Amygdala (tissue), 56 donors: ENCODE measurements at regions not wholly inside any gene's neighbourhood (a gene's known extent, or its start where the extent isn't known, plus 50 kb on each side); places are given as distances from the start of the nearest gene placed in this dataset.
A peak's percentile ranks its signal among the peaks of the same experiment; 100 is the strongest.
"Not testable (repeated sequence)": the region's sequence is repeated elsewhere in the genome, so short reads cannot be mapped to it uniquely, and the experiment has no call there.

Experiments used
- DNase-seq, 56 donors: peaks; one replicate each; lab custom pipeline; 2025; lab: John Stamatoyannopoulos, UW

DNA sequence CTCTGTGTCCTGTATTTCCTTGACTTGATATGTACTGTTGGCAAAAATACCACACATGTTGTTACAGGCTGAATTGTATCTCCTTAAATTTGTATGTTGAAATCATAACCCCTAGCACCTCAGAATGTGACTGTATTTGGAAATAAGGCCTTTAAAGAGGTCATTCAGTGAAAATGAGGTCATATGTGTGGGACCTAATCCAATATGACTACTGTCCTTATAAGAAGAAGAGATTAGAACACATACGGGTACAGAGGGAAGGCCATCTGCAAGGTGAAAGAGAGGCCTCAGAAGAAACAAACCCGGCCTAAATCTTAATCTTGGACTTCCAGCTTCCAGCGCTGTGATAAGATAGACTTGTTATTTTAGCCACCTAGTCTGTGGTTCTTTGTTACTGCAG, 202.5 kb downstream of the NUFIP1 start:
- no peak for DNase-seq

DNA sequence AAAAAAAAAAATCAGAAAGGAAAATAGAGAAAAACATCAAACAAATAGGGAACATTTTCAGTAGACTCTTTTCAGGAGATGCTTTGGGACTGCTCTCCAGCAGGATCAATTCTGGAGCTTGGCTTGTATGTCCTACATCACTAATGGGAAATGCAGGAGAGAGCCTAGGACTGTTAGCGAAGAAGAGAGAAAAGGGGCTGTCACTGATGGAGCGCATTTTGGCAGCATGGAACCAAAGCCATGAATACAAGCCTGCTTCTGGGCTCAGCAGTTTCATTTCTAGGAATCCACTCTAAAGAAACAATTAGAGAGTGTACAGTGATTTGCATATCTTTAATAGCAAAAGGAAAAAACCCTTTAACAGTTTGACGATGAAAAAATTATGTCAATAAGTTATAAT, 203.9 kb downstream of the NUFIP1 start:
- DNase-seq = peak in 11 of 56 donors; percentile 2 to 30 (median 10)

DNA sequence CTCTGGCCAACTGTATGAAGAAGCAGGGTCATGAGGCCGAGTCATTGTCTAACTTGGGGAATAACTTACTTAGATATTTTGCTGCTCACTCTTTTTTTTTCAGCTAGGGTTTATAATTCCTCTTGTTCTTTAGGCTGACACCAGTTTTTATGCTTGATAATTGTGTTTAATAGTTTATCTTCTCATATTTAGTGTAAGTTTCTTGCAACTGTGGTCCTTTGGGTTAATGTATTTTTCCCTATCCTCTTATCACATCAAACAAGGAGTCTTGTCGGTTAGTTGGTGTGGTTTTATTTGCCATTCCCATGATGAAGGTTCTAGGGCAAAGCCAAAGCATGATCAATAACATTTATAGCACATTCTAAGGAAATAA, 204.6 kb downstream of the NUFIP1 start:
- DNase-seq = no peak

DNA sequence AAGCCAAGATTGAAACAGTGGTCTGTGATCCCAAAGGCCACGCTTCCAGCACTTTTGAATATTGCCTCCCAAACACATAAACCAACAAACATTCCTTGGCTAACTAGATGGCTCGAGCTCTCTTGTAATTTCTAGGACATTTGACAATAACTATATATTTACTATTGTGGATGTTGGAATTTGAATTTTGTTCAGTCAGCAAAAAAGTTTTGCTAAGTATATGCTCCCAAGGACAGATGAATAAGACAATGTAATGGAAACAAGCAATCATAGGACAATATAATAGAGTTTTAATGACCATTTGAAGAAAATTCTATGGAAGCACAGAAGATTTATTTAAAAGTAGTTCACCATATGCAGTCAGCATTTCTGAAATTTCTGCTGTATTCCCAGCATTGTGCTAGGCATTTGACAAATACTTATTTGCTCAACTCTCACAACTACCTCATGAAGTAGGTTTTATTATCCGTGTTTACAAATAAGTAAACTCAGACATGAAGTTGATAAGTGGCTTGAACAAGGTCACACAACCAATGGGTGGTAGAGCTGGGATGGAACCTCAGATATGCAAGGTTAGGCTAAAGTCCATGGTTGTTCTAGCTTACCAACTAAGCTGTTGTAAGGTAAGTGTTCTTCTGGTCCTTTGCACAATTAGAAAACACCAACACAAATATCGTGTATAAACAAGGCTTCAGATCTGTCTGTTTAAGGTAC, 205.1 kb downstream of the NUFIP1 start:
- DNase-seq = no peak

DNA sequence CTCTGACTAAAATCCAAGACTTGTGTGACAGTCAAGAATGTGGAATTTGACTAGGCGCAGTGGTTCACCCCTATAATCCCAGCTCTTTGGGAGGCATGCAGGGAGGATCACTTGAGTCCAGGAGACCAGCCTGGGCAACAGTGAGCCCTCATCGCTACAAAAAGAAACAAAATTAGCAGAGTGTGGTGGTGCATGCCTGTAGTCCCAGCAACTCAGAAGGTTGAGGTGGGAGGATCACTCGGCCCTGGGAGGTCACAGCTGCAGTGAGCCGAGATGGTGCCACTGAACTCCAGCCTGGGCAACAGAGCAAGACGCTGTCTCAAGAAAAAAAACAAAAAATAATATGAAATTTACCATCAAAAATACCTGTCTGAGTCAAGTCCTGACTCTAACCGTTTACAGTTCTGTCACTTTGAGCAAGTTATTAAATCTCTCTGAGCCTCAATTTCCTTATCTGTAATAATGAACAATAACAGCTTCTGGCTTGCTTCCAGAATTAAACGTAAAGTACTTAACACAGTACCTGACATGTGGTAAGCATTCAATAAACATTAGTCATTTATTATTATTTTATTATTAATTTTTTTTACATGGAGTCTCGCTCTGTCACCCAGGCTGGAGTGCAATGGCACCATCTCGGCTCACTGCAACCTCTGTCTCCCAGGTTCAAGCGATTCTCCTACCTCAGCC, 204.6 kb upstream of the TSC22D1 start:
- DNase-seq = no peak

DNA sequence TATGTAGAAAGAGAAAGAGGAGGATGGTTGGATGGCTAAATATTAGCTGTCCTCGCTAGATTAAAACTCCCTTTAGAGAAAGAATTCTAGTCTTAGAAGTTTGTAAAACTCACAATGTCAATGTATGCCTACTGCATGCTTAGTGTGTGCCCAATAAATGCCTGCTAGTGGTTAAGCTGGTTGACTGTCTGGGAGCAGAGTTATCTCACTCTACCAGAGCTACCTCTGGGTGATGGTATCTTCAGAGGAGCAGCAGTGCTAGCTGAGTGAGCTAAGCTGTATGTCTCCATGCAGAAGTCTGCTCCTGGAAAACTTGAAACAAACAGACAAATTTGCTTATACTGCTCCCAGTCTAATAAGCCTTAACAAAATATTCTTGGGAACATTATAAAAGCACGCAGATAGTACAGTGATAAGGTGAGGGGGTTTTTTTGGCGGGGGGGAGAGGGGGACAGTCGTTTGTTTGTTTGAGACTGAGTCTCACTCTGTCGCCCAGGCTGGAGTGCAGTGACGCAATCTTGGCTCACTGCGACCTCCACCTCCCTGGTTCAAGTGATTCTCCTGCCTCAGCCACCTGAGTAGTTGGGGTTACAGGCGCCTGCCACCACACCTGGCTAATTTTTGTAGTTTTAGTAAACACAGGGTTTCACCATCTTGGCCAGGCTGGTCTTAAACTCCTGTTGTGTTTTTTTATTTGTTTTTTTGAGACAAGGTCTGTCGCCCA, 202.8 kb upstream of the TSC22D1 start:
- no peak for DNase-seq

DNA sequence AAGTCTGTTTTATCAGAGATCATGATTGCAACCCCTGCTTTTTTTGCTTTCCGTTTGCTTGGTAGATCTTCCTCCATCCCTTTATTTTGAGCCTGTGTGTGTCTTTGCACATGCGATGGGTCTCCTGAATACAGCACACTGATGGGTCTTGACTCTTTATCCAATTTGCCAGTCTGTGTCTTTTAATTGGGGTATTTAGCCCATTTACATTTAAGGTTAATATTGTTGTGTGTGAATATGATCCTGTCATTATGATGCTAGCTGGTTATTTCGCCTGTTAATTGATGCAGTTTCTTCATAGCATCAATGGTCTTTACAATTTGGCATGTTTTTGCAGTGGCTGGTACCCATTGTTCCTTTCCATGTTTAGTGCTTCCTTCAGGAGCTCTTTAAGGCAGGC, 199.2 kb upstream of the TSC22D1 start:
- DNase-seq = not testable (repeated sequence)

DNA sequence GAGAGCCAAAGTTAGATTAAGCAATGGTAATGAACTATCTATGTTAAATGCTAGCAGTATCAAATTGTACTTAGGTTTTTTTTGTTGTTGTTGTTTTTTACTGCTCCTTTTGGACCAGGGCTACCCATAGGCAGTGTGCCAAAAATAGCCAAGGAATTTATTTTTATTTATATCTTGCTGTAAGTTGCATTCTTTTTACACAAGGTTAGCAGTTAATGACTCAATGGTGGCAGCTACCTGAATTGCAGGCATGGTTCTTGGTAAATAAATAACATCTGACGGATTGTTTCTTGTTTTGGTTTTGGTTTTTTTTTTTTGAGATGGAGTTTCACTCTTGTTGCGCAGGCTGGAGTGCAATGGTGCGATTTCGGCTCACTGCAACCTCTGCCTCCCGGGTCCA, 194.8 kb upstream of the TSC22D1 start:
- DNase-seq = no peak

DNA sequence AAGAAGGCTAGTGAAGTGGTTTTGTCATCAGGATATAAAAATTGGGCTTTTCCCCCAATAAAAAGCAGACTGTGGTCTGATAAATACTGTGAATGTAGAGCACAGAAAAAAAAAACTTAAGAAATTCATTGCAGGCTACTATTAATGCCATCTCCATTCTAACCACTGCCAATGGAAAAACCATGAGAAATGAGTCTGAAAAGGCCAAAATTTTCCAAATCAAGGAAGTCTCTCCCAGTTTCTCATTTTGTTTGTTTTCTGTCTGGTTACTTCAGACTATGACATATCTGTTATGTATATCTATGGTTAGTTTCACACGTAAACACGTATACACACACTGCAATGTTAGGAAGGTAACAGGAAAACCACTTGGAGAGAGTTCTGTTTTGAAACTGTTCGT, 193.6 kb upstream of the TSC22D1 start:
- DNase-seq = no peak

DNA sequence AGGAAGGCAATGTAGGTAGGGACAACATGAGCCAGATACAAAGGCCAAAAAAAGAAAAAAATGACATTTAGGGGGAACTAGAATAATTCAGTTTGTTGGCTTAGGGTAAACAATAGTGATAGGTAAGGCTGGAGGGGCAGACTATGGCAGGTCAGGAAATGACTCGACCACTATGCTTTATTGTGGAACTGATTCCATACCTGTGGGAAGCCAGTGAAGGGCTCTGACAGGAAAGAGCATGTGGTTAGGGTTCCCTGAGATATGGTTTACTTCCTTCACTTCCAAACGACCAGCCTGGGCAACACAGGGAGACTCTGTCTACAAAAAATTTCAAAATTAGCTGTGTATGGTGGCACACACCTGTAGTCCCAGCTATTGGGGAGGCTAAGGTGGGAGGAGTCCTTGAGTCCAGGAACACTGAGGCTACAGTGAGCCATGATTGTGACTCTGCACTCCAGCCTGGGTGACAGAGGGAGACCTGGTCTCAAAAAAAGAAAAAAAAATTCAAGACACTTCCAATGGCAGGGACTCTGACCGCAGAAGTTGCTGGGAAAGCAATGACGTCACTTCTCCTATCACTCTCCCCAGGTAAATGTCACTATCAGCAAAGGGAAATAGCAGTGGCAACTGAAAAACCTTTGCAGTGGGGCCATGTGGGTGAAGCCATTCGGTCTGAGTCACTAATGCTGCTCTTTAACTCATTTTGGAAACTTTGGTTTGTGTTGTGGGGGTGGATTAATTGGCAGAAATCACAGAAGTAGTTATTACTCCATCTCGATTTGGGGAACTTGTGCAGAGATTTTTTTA, 192.8 kb upstream of the TSC22D1 start:
- no peak for DNase-seq

DNA sequence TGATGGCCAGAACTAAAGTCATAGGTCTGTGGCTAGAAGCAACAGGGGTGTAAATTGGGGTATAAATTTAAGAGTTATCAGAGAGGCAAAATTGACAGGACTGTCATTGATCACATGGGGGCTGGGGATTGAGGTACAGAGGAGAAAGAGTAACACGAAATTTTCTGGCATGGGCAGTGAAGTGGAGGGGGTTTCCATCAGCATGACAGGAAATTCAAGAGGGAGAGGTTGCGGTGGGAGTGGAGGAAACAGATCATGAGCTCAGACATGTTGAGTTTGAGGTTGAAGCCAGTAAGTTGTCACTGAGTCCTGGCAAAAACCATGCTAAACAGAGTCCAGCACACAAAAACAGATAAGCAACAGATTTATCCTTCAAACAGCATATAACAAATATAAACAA, 192.1 kb upstream of the TSC22D1 start:
- DNase-seq = no peak

DNA sequence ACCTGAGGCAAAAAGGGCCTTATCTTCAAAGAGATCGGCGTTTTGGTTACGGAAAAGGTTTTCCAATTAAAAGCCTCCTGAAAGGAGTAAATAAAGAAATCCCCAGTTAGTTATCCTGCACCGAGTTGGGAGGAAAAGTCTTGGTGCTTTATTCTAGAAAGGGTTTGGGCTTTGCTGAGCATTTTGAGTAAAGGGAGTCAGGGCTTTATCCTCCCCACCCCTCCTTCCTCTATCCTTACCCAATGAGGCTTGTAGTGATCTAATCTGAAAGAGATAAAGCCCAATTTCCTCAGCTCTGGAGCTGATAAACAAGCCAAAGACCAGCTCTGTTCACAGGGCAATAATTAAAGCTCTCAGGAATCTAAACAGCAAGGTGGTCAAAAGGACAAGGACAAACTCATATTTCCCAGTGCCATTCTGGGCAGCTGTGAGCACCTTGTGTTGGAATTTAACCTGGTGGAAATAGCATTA, 188.9 kb upstream of the TSC22D1 start:
- DNase-seq = no peak

DNA sequence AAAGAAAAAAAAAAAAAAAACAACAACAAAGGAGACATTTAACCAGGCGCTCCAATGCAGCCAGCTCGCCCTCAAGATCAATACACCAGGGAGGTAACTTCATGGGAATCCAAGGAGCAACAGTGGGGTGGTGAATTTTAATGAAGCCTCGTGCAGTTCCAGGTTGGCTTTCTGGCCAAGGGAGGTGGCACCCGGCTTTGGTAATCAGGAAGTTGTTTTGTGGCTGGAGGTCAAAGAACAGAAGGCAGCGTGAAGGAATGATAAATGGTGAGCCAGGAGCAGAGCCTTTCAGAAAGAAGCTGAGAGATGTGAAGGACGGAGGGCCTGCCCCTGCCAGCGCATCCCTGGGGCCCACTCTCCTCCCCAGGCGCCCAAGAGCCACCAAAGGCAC, 188.2 kb upstream of the TSC22D1 start:
- DNase-seq = no peak

DNA sequence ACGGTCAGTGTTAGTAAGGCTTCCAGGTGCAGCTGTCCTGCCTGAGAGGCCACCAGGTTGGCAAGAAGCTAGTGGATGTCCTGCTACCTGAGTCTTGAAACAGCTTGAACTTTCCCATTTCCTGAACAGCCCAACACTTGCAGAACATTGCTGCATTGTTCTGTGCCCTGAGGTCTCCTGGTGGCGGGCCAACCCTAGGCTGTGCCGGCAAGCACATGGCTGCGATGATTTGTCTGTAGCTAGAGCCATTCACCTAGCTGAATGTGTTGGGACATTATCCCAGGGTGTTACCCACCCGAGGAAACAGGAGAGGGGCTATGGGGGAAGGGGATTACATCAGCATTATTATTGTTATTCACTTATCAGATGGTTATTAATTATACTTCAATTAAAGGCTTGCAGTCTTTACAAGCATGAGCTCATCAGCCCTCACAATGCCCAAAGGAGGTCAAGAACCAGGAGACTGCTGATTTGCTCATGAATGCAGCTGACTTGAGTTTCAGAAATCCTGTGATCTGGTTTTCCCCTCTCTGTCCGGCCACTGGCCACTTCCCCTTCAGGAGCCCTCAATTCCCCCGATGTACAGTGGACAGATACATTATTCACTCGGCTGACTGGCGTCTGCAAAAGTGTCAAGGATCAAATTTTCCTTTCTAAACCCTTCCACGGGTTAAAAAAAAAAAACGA, 187.6 kb upstream of the TSC22D1 start:
- DNase-seq = peak in 11 of 56 donors; percentile 2 to 33 (median 8)

DNA sequence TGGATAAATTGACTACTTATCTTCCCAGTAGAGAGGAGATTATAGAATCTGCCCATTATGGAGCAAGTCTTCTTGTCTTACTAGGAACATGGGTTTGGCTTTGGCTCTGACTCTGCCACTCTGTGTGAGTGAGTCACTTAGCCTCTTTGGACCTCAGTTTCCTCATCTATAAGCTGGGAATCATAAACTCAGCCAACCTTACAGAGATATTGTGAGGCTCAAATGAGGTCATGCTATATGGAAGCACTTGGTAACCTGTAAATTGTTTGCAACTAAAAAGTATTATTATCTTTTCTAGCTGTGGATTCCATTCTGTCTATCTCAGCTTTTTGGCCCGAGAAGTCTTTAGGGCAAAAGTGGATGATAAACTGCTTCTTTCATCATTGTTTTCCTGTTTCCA, 186.8 kb upstream of the TSC22D1 start:
- no peak for DNase-seq

DNA sequence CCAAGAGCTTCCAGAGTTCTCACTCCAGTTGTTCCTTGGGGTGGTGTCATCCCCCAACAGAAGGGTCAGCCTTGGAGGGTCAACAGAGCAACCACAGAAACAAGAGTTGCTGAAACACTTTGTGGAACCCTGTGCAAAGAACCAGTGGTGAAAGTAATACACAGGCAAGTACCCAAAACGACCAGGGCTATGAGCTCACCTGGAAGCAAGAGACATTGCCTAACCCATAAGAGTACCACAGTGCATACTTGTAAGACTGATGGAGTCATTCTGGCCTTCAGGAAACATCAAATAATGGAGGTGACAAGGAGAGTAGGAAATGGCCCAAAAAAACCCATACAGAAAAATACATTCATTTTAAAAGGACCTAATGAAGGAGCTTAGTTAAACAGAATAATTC, 184.3 kb upstream of the TSC22D1 start:
- DNase-seq = no peak

DNA sequence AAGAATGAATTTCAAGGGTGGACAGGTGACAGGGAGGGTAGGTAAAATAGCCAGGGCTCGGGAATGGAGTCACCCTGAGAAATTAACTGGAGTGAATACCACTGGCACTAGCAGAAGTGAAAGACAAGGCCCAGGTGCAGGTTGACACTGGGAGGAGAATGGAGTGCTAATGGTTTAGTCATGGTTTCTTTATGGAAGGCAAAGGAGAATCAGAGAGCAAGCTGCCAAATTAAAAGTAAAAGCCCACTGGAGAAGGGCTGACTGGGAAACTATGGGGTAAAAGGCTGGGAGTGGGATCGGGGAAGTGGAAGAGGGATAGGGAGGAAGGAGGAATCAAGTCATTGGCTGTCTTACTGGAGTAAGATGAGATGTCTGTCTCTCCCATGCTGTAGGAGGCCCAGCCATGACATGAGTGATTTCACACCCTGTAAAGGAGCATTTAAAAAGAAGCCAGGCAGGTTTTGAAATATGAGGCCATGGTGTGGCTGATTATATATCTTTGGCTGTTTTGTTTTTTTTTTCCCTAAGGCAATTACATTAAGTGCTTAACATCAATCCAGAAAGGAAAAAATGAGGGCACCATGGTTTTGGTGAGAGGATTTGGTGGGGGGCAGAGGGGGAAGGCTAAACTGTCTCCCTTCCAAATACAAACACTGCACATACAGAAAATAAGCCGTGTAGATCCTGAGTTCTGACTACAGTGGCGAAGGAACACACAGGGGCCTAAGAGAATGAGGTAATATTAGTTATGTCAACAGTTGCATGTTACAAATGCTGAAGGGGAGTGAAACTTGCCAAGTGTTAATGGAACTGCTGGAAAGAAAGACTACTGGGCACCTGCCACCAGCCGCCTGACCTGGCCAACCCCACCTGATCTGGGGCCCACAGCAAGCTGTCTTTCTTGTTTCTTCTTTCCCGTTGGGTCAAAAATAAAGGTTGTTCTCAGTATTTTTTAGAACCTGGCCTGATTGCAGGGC, 183.5 kb upstream of the TSC22D1 start:
- no peak for DNase-seq

DNA sequence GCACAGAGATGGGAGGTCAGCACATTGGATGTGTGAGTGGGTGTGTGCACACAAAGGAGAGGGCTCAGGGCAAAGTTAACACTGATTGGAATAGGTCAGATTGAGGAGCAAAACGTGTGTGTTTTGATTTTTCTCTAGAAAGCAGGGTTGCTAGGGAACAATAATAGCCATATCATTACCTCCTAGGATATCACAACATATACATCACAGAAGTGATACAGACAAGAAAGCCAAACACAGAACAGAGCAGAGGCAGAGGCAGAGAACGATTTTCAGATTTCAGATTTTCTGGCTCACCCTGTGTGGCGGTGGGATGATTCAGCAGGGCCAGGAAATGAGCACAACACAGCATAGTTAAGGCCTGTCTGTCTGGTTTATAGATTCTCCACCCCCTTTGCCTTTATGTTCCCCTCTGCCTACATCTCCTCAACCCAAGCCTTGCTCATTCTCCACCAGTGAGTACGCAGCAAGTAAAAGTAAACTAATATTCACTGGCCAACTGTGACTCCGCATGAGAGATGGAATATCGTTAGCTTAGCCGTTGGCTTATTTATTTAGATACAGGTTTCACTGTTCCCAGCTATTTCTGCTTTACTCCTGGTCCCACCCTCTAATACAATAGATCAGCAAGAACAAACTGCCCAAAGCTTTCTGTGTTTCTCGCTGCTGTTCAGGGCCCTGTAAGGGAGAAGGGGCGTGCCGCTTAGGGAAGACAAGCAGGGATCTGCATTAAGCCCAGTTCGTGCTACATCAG, 182.7 kb upstream of the TSC22D1 start:
- peak in 2 of 56 donors; percentile 1 to 16 for DNase-seq
